ENCODE measurements at regions not wholly inside any gene's neighbourhood (a gene's known extent, or its start where the extent isn't known, plus 50 kb on each side); places are given as distances from the start of the nearest gene placed in this dataset.
A peak's percentile ranks its signal among the peaks of the same experiment; 100 is the strongest.

GRCh38 chr10:89153971-89154370 is 53.1 kb downstream of the CH25H start:
- no peak overlapping the region for H3K4me3 ChIP-seq (ENCODE audit: low read depth, low read length)
- no peaks in the 10 kb centered on the region for H3K36me3 ChIP-seq (ENCODE audit: insufficient read depth)
- WGBS = 96% methylated on average over 1 of the region's 1 CpG
- DNase-seq (ENCODE audit: extremely low spot score) = no peak
- no peak overlapping the region for H3K27ac ChIP-seq (ENCODE audit: low read depth)
- no peaks in the 10 kb centered on the region for H3K4me1 ChIP-seq (ENCODE audit: insufficient read depth)

- no peaks in the 10 kb centered on the region for H3K36me3 ChIP-seq (ENCODE audit: insufficient read depth)
- no peak for DNase-seq (ENCODE audit: extremely low spot score)
- 84% methylated on average over 3 of the region's 3 CpGs for WGBS
- no peak overlapping the region for H3K27ac ChIP-seq (ENCODE audit: low read depth)
- no peak overlapping the region for H3K4me3 ChIP-seq (ENCODE audit: low read depth, low read length)
- H3K4me1 ChIP-seq (ENCODE audit: insufficient read depth) = no peaks in the 10 kb centered on the region
These were observed 54.0 kb downstream of the CH25H start for GRCh38 chr10:89153116-89153515.

- no peak overlapping the region for H3K4me3 ChIP-seq (ENCODE audit: low read depth, low read length)
- no peaks in the 10 kb centered on the region for H3K36me3 ChIP-seq (ENCODE audit: insufficient read depth)
- DNase-seq (ENCODE audit: extremely low spot score) = no peak
- 65% methylated on average over 2 of the region's 2 CpGs for WGBS
- H3K4me1 ChIP-seq (ENCODE audit: insufficient read depth) = no peaks in the 10 kb centered on the region
- no peak overlapping the region for H3K27ac ChIP-seq (ENCODE audit: low read depth)
These were observed 55.3 kb downstream of the CH25H start for GRCh38 chr10:89151857-89152256.

- H3K36me3 ChIP-seq (ENCODE audit: insufficient read depth) = no peaks in the 10 kb centered on the region
- H3K4me3 ChIP-seq (ENCODE audit: low read depth, low read length) = no peak overlapping the region
- WGBS = 95% methylated on average over 5 of the region's 5 CpGs
- no peaks in the 10 kb centered on the region for H3K4me1 ChIP-seq (ENCODE audit: insufficient read depth)
- H3K27ac ChIP-seq (ENCODE audit: low read depth) = no peak overlapping the region
- DNase-seq (ENCODE audit: extremely low spot score) = no peak
These were observed 59.1 kb downstream of the CH25H start for GRCh38 chr10:89148061-89148460.

- H3K27ac ChIP-seq (ENCODE audit: low read depth) = peak overlapping the region; percentile 18
- H3K4me1 ChIP-seq (ENCODE audit: insufficient read depth) = no peaks in the 10 kb centered on the region
- no peaks in the 10 kb centered on the region for H3K36me3 ChIP-seq (ENCODE audit: insufficient read depth)
- no peak for DNase-seq (ENCODE audit: extremely low spot score)
- H3K4me3 ChIP-seq (ENCODE audit: low read depth, low read length) = no peak overlapping the region
- 43% methylated on average over 2 of the region's 2 CpGs for WGBS
These were observed 59.9 kb downstream of the CH25H start for GRCh38 chr10:89147256-89147655.

GRCh38 chr10:89144836-89145235 is 62.3 kb downstream of the CH25H start:
- no peak overlapping the region for H3K27ac ChIP-seq (ENCODE audit: low read depth)
- 65% methylated on average over 4 of the region's 4 CpGs for WGBS
- H3K36me3 ChIP-seq (ENCODE audit: insufficient read depth) = no peaks in the 10 kb centered on the region
- no peak overlapping the region for H3K4me3 ChIP-seq (ENCODE audit: low read depth, low read length)
- DNase-seq (ENCODE audit: extremely low spot score) = no peak
- no peaks in the 10 kb centered on the region for H3K4me1 ChIP-seq (ENCODE audit: insufficient read depth)

- DNase-seq (ENCODE audit: extremely low spot score) = no peak
- H3K27ac ChIP-seq (ENCODE audit: low read depth) = no peak overlapping the region
- no peaks in the 10 kb centered on the region for H3K4me1 ChIP-seq (ENCODE audit: insufficient read depth)
- no peak overlapping the region for H3K4me3 ChIP-seq (ENCODE audit: low read depth, low read length)
- no peaks in the 10 kb centered on the region for H3K36me3 ChIP-seq (ENCODE audit: insufficient read depth)
- WGBS = 82% methylated on average over 2 of the region's 2 CpGs
These were observed 64.5 kb downstream of the CH25H start for GRCh38 chr10:89142590-89142989.

GRCh38 chr10:89138755-89139490 is 68.2 kb downstream of the CH25H start:
- WGBS = 50% methylated on average over 1 of the region's 1 CpG
- no peak for DNase-seq (ENCODE audit: extremely low spot score)
- H3K4me3 ChIP-seq (ENCODE audit: low read depth, low read length) = no peak overlapping the region
- no peak overlapping the region for H3K27ac ChIP-seq (ENCODE audit: low read depth)
- H3K4me1 ChIP-seq (ENCODE audit: insufficient read depth) = no peaks in the 10 kb centered on the region
- no peaks in the 10 kb centered on the region for H3K36me3 ChIP-seq (ENCODE audit: insufficient read depth)

GRCh38 chr10:89134963-89135362 is 72.2 kb downstream of the CH25H start:
- no peaks in the 10 kb centered on the region for H3K36me3 ChIP-seq (ENCODE audit: insufficient read depth)
- no peak overlapping the region for H3K4me3 ChIP-seq (ENCODE audit: low read depth, low read length)
- no peak for DNase-seq (ENCODE audit: extremely low spot score)
- H3K4me1 ChIP-seq (ENCODE audit: insufficient read depth) = no peaks in the 10 kb centered on the region
- H3K27ac ChIP-seq (ENCODE audit: low read depth) = no peak overlapping the region

GRCh38 chr10:89129911-89130310 is 77.2 kb downstream of the CH25H start:
- DNase-seq (ENCODE audit: extremely low spot score) = no peak
- no peak overlapping the region for H3K4me3 ChIP-seq (ENCODE audit: low read depth, low read length)
- H3K36me3 ChIP-seq (ENCODE audit: insufficient read depth) = no peaks in the 10 kb centered on the region
- H3K27ac ChIP-seq (ENCODE audit: low read depth) = no peak overlapping the region
- WGBS = 86% methylated on average over 4 of the region's 4 CpGs
- H3K4me1 ChIP-seq (ENCODE audit: insufficient read depth) = no peaks in the 10 kb centered on the region

GRCh38 chr10:89122433-89123051 is 84.6 kb downstream of the CH25H start:
- H3K4me3 ChIP-seq (ENCODE audit: low read depth, low read length) = no peak overlapping the region
- no peak for DNase-seq (ENCODE audit: extremely low spot score)
- H3K27ac ChIP-seq (ENCODE audit: low read depth) = no peak overlapping the region
- no peaks in the 10 kb centered on the region for H3K36me3 ChIP-seq (ENCODE audit: insufficient read depth)
- no peaks in the 10 kb centered on the region for H3K4me1 ChIP-seq (ENCODE audit: insufficient read depth)
- WGBS = 63% methylated on average over 4 of the region's 4 CpGs

- no peak overlapping the region for H3K27ac ChIP-seq (ENCODE audit: low read depth)
- H3K4me1 ChIP-seq (ENCODE audit: insufficient read depth) = no peaks in the 10 kb centered on the region
- H3K36me3 ChIP-seq (ENCODE audit: insufficient read depth) = no peaks in the 10 kb centered on the region
- H3K4me3 ChIP-seq (ENCODE audit: low read depth, low read length) = no peak overlapping the region
- no peak for DNase-seq (ENCODE audit: extremely low spot score)
These were observed 85.4 kb downstream of the CH25H start for GRCh38 chr10:89121764-89122020.

GRCh38 chr10:89120931-89121763 is 86.0 kb downstream of the CH25H start:
- no peak for DNase-seq (ENCODE audit: extremely low spot score)
- no peak overlapping the region for H3K27ac ChIP-seq (ENCODE audit: low read depth)
- H3K4me3 ChIP-seq (ENCODE audit: low read depth, low read length) = no peak overlapping the region
- 86% methylated on average over 5 of the region's 5 CpGs for WGBS
- H3K4me1 ChIP-seq (ENCODE audit: insufficient read depth) = no peaks in the 10 kb centered on the region
- H3K36me3 ChIP-seq (ENCODE audit: insufficient read depth) = no peaks in the 10 kb centered on the region

GRCh38 chr10:89119651-89120050 is 87.5 kb downstream of the CH25H start:
- DNase-seq (ENCODE audit: extremely low spot score) = no peak
- whole genome bisulfite sequencing = 98% methylated on average over 1 of the region's 1 CpG
- no peaks in the 10 kb centered on the region for H3K4me1 ChIP-seq (ENCODE audit: insufficient read depth)
- no peak overlapping the region for H3K27ac ChIP-seq (ENCODE audit: low read depth)
- no peaks in the 10 kb centered on the region for H3K36me3 ChIP-seq (ENCODE audit: insufficient read depth)
- no peak overlapping the region for H3K4me3 ChIP-seq (ENCODE audit: low read depth, low read length)

All from urinary bladder (tissue), 3 donors.